HG03066 (cell line): ENCODE measurements at regions not wholly inside any gene's neighbourhood (a gene's known extent, or its start where the extent isn't known, plus 50 kb on each side); places are given as distances from the start of the nearest gene placed in this dataset.
"Not testable (repeated sequence)": the region's sequence is repeated elsewhere in the genome, so short reads cannot be mapped to it uniquely, and the experiment has no call there.

ENCODE experiments used
- ATAC-seq: cut with Tn5 transposase; IDR thresholded peaks from one replicate; pipeline ENCODE4 v1.9.1; 2021; ENCODE audit warnings: low read depth; ENCODE audit not compliant: unreplicated experiment

- no peak for ATAC-seq
These were observed 221.3 kb downstream of the DLL1 start for GRCh38 chr6:170069611-170070010.

- no peak for ATAC-seq
These were observed 222.4 kb downstream of the DLL1 start for GRCh38 chr6:170068496-170068895.

GRCh38 chr6:170067923-170068360 is 222.9 kb downstream of the DLL1 start:
- no peak for ATAC-seq

- no peak for ATAC-seq
These were observed 223.7 kb downstream of the DLL1 start for GRCh38 chr6:170067181-170067641.

- no peak for ATAC-seq
These were observed 224.2 kb downstream of the DLL1 start for GRCh38 chr6:170066679-170067078.

- ATAC-seq = no peak
These were observed 226.9 kb downstream of the DLL1 start for GRCh38 chr6:170063851-170064602.

GRCh38 chr6:170063431-170063830 is 227.4 kb downstream of the DLL1 start:
- no peak for ATAC-seq

- no peak for ATAC-seq
These were observed 228.0 kb downstream of the DLL1 start for GRCh38 chr6:170062915-170063241.

GRCh38 chr6:170062209-170062914 is 228.5 kb downstream of the DLL1 start:
- no peak for ATAC-seq

- no peak for ATAC-seq
These were observed 231.9 kb downstream of the DLL1 start for GRCh38 chr6:170058878-170059485.

- ATAC-seq = no peak
These were observed 232.7 kb downstream of the DLL1 start for GRCh38 chr6:170057961-170058877.

- ATAC-seq = no peak
These were observed 233.7 kb downstream of the DLL1 start for GRCh38 chr6:170057034-170057734.

- ATAC-seq = no peak
These were observed 234.6 kb downstream of the DLL1 start for GRCh38 chr6:170056278-170056711.

GRCh38 chr6:170055797-170056196 is 235.1 kb downstream of the DLL1 start:
- not testable (repeated sequence) for ATAC-seq

GRCh38 chr6:170053966-170054661 is 236.8 kb downstream of the DLL1 start:
- no peak for ATAC-seq

- no peak for ATAC-seq
These were observed 237.7 kb downstream of the DLL1 start for GRCh38 chr6:170052991-170053821.

GRCh38 chr6:170051229-170052172 is 239.4 kb downstream of the DLL1 start:
- ATAC-seq = no peak
